Neural cell (in vitro differentiated cells): ENCODE measurements at regions not wholly inside any gene's neighbourhood (a gene's known extent, or its start where the extent isn't known, plus 50 kb on each side); places are given as distances from the start of the nearest gene placed in this dataset.

Experiments
- H2AFZ ChIP-seq: fragments of 200-600, 300-800 bp; sonication (generic), shearing (Covaris generic); 2 replicates; pipeline ENCODE4 v1.6.0; 2014; ENCODE audit warnings: low read depth, mild to moderate bottlenecking, antibody characterized with exemption, low read length, moderate library complexity
- H3F3A ChIP-seq: fragments of 200-600 bp; shearing (Covaris generic); 2 replicates; pipeline ENCODE4 v1.6.1; 2016; ENCODE audit warnings: mild to moderate bottlenecking, moderate library complexity, mixed read lengths, antibody characterized with exemption, low read length; ENCODE audit not compliant: insufficient read depth, poor library complexity, severe bottlenecking
- H3K27ac ChIP-seq: fragments of 200-600, 300-800 bp; sonication (generic), shearing (Covaris generic); 2 replicates; pipeline ENCODE4 v1.5.1; 2014; ENCODE audit warnings: mild to moderate bottlenecking, low read length, moderate library complexity
- H3K27me3 ChIP-seq: fragments of 300-800, 200-600 bp; sonication (generic), shearing (Covaris generic); 2 replicates; pipeline ENCODE4 v1.6.0; 2014; ENCODE audit warnings: mild to moderate bottlenecking, low read depth, low read length, moderate library complexity; ENCODE audit not compliant: insufficient read depth
- H3K36me3 ChIP-seq: fragments of 300-800, 200-600 bp; sonication (generic), shearing (Covaris generic); 2 replicates; pipeline ENCODE4 v1.5.1; 2014; ENCODE audit warnings: mild to moderate bottlenecking, antibody characterized with exemption, low read length, moderate library complexity; ENCODE audit not compliant: insufficient read depth
- H3K4me2 ChIP-seq: fragments of 300-800, 200-600 bp; sonication (generic), shearing (Covaris generic); 2 replicates; pipeline ENCODE4 v1.6.0; 2014; ENCODE audit warnings: mild to moderate bottlenecking, low read length
- H3K4me3 ChIP-seq: fragments of 300-800, 200-600 bp; sonication (generic), shearing (Covaris generic); 2 replicates; pipeline ENCODE4 v1.5.1; 2014; ENCODE audit warnings: mild to moderate bottlenecking, low read length, moderate library complexity
- H3K79me2 ChIP-seq: fragments of 200-600 bp; shearing (Covaris generic); replicated peaks from 2 replicates; pipeline ENCODE4 v1.6.0; 2014; ENCODE audit warnings: mild to moderate bottlenecking, low read length, moderate library complexity; ENCODE audit not compliant: insufficient read depth
- H3K9ac ChIP-seq: fragments of 300-800, 200-600 bp; sonication (generic), shearing (Covaris generic); 2 replicates; pipeline ENCODE4 v1.6.1; 2016; ENCODE audit warnings: mild to moderate bottlenecking, low read length, mixed read lengths
- H3K9me2 ChIP-seq: fragments of 200-600 bp; shearing (Covaris generic); 2 replicates; pipeline ENCODE4 v1.6.1; 2016; ENCODE audit warnings: mild to moderate bottlenecking, low read length, mixed read lengths; ENCODE audit not compliant: insufficient read depth
- H3K9me3 ChIP-seq: fragments of 200-600, 300-800 bp; sonication (generic), shearing (Covaris generic); 2 replicates; pipeline ENCODE4 v1.6.1; 2016; ENCODE audit warnings: mild to moderate bottlenecking, mixed run types, low read length, moderate library complexity, mixed read lengths
- H4K20me1 ChIP-seq: fragments of 200-600 bp; shearing (Covaris generic); 2 replicates; pipeline ENCODE4 v1.6.1; 2016; ENCODE audit warnings: mild to moderate bottlenecking, mixed run types; ENCODE audit not compliant: insufficient read depth
- CTCF ChIP-seq: fragments of 450-650 bp; IDR thresholded peaks from 2 replicates; pipeline ENCODE4 v1.5.1; 2014; ENCODE audit warnings: antibody characterized with exemption, mild to moderate bottlenecking, moderate library complexity; ENCODE audit not compliant: poor library complexity, severe bottlenecking
- EP300 ChIP-seq: fragments of 450-650 bp; conservative IDR thresholded peaks from 2 replicates; pipeline ENCODE4 v1.6.1; 2014; ENCODE audit warnings: antibody characterized with exemption, mild to moderate bottlenecking, moderate library complexity; ENCODE audit not compliant: poor library complexity, severe bottlenecking
- EZH2 ChIP-seq: fragments of 200-600, 300-800 bp; shearing (Covaris generic), sonication (generic); IDR thresholded peaks from 2 replicates; pipeline ENCODE4 v1.6.1; 2014; ENCODE audit warnings: antibody characterized with exemption, low read length, borderline replicate concordance, mild to moderate bottlenecking; ENCODE audit not compliant: insufficient read depth, poor library complexity, severe bottlenecking
- POLR2AphosphoS5 ChIP-seq: IDR thresholded peaks from 2 replicates; pipeline ENCODE4 v1.6.1; 2012
- REST ChIP-seq: IDR thresholded peaks from 2 replicates; pipeline ENCODE4 v1.6.1; 2012; ENCODE audit warnings: borderline replicate concordance
- SMC3 ChIP-seq: fragments of 450-650 bp; conservative IDR thresholded peaks from 2 replicates; pipeline ENCODE4 v1.6.1; 2014; ENCODE audit warnings: antibody characterized with exemption, mild to moderate bottlenecking, moderate library complexity; ENCODE audit not compliant: poor library complexity
- TAF1 ChIP-seq: IDR thresholded peaks from 2 replicates; pipeline ENCODE4 v1.6.1; 2012; ENCODE audit warnings: low read depth

GRCh38 chr17:11047228-11047627, 193.8 kb upstream of the SHISA6 start:
- no peaks in the 10 kb centered on the region for H3K9me2 ChIP-seq
- H2AFZ ChIP-seq, result no peak overlapping the region
- no peaks in the 10 kb centered on the region for H3K9me3 ChIP-seq
- no peaks in the 10 kb centered on the region for H3F3A ChIP-seq
- H3K27ac ChIP-seq, result no peak overlapping the region
- H3K36me3 ChIP-seq, result no peaks in the 10 kb centered on the region
- H3K4me3 ChIP-seq, result no peak overlapping the region
- H4K20me1 ChIP-seq, result no peaks in the 10 kb centered on the region
- TF ChIP-seq SMC3 (no peak), REST (no peak), POLR2AphosphoS5 (no peak), EZH2 (no peak), TAF1 (no peak), EP300 (no peak)
- no peaks in the 10 kb centered on the region for H3K27me3 ChIP-seq
- H3K79me2 ChIP-seq, result no peaks in the 10 kb centered on the region
- H3K9ac ChIP-seq, result no peak overlapping the region
- no peak overlapping the region for H3K4me2 ChIP-seq

GRCh38 chr17:11039342-11039741, 201.5 kb upstream of the PIRT start:
- Histone ChIP-seq H3K4me3 (peak overlapping the region; percentile 1), H3F3A (no peaks in the 10 kb centered on the region), H4K20me1 (no peaks in the 10 kb centered on the region), H2AFZ (no peak overlapping the region), H3K27me3 (no peaks in the 10 kb centered on the region), H3K36me3 (no peaks in the 10 kb centered on the region), H3K9ac (peak overlapping the region; percentile 25), H3K27ac (peak overlapping the region; percentile 73), H3K9me2 (no peaks in the 10 kb centered on the region), H3K9me3 (no peaks in the 10 kb centered on the region), H3K4me2 (peak overlapping the region; percentile 49), H3K79me2 (no peaks in the 10 kb centered on the region)
- TF ChIP-seq REST (no peak), TAF1 (no peak), CTCF (peak; percentile 56), POLR2AphosphoS5 (peak; percentile 54), SMC3 (peak; percentile 34), EP300 (peak; percentile 78)
